HG02981 (cell line): ENCODE measurements at regions not wholly inside any gene's neighbourhood (a gene's known extent, or its start where the extent isn't known, plus 50 kb on each side); places are given as distances from the start of the nearest gene placed in this dataset.
"Not testable (repeated sequence)": the region's sequence is repeated elsewhere in the genome, so short reads cannot be mapped to it uniquely, and the experiment has no call there.

Source experiments
- ATAC-seq: cut with Tn5 transposase; IDR thresholded peaks from one replicate; pipeline ENCODE4 v1.9.1; 2021; ENCODE audit warnings: mild to moderate bottlenecking, moderate library complexity; ENCODE audit not compliant: unreplicated experiment

- ATAC-seq, result no peak
Observed at GRCh38 chr1:87976316-87976715, 647.6 kb downstream of the LMO4 start.

DNA sequence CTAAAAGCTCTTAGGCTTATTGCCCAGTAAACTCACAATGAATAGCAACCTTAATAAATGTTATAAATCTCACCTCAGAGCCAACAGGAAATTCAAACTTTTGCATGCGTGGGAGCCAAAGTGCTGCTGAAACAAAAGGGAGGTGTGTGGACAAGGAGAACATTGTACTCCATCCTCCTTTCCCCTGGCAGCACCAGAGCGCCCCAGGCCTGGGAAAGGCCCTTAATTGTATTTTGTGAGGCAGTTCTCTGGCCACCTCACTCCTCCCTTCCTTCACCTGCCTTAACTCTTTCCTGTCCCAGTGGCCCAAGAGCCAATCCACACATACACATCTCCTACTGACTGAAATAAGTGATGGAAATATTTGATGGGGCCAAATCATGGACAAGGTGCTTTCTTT is 648.5 kb downstream of the LMO4 start:
- no peak for ATAC-seq

DNA sequence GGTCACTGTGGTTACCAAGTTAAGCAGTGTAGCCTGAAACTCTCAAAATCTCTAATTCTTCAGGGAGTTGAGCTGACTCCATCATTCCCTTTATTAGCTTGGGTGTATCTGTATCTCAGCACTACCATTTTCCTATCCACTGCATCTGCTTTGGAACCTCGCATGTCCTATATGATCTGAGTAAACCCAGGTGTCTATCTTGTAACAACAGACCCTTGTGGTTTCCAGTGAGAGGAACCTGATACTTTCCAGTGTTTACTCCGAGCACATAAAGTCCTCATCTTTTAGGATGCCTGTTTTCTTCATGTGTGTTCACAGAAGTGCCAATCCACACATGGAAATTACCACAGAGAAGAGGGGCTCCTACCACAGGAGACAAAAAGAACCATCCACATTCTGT is 650.4 kb downstream of the LMO4 start:
- no peak for ATAC-seq

DNA sequence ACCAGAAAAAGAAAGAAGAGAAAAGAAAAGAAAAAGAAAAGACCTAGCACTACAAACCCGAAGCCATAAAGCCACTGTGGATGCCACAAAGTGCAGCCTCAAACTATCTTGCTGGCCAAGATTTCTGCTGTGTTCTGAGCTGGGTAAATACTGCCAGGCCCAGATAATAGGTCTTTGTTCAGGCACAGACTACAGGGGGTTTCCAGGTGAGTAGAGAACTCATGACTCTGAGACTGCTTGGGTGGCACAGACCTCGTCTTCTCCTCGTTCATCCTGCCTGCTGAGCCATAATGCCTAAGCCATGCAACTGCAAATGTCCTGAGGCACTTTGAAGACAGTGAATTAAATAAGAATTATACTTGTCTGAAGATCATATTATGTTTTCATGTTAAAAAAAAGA is 651.8 kb downstream of the LMO4 start:
- no peak for ATAC-seq

DNA sequence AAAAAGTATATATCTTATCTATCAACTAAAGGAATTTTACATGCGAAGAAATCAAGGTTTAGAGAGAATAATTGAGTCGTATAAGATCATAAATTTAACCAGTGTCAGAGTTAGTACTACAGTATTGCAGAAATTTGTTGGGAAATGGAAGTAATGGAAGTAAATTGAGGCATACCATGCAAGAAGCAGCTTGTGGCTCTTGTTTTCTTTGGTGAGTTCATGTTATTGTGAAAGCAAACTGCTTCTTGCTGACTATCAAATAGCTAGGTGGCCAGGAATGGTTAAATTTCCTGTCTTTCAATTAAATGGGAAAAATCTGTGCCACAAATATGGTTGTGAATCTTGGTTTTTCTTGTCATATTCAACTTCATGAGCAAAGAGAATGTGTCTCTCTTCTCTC is 652.7 kb downstream of the LMO4 start:
- ATAC-seq, result no peak

DNA sequence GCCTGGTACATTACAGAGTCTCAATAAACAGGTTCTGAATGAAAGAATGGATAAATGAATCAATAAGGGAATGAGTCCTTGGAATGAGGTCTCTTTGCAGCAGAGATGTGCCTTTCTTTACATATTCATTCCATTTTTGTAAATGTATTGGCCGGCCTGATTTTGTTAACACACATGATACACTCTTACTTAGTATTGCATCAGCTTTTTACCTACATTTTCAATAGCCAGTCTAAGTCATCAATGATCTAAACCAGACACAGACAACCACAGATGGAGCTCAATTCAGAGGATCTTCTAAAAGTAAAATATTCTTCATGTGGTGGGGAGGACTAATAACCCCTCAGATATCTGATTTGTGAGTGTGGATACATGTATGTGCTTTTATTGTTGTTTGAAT is 653.1 kb downstream of the LMO4 start:
- ATAC-seq, result no peak

DNA sequence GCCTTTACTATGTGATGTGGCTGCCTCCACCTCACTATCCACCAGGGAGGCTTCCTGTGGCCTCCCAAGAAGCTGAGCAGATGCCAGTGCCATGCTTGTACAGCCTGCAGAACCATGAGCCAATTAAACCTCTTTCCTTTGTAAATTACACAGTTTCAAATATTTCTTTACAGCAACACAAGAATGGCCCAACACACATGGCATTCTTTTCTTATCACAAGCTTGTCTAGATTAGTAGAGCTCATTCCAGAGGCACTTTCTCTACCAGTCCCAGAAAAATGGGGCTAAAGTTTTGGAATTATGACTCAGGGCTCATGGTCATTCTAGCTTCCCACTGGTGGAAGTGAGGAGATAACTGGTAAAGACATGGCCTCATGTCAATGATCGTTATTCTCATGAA is 655.2 kb downstream of the LMO4 start:
- ATAC-seq, result no peak

GRCh38 chr1:87985071-87985470 is 656.4 kb downstream of the LMO4 start:
- ATAC-seq, result no peak

DNA sequence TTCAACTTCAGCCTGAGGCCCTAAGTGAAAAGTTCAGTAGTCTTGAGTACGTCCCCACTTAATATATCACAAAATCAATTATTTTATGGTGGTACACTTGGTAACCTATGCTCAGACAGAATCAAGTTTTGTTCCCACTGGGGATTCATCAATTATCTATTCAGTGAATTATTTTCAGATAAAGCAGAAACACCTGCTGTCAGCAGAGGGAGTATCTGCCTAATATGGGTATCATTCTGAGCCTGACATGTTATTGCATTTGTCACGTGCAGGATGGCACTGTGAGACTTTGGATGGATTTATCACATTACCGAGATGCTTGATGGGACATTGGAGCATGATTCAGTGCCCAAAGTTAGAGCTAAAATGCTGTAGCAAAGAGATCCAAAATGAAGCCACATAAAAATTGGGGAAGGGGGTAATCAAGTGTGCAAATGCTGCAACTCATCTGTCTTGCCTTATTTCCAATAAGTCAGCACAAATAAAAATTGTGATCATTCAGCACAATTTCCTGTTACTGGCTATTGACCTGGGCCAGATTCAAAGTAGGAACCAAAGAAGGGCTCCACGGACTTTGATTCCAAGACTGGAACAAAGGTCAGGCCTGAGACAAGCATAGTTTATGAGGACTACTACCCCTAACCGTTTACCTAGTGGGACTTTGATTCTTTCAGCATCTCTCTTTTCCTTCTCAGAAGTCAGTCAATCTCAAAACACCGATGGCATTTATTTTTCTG is 657.6 kb downstream of the LMO4 start:
- no peak for ATAC-seq

DNA sequence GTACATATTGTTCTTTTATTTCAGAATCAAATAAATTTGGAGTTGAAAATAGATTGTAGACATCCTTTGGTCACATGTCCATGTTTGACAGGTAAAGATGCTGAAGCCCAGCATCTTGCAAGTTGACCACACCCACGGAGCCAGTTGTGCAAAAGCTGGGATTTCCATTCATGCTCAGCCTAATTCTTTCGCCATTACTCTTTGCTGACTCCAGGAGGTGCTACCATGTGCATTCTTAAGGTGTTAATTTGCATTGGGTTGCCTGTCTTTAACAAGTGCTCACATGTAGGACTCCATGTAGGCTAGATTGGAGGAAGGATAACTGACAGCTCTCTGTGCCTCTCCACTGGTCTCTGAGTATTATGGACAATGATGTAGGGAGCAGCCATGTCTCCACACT is 660.7 kb downstream of the LMO4 start:
- no peak for ATAC-seq

DNA sequence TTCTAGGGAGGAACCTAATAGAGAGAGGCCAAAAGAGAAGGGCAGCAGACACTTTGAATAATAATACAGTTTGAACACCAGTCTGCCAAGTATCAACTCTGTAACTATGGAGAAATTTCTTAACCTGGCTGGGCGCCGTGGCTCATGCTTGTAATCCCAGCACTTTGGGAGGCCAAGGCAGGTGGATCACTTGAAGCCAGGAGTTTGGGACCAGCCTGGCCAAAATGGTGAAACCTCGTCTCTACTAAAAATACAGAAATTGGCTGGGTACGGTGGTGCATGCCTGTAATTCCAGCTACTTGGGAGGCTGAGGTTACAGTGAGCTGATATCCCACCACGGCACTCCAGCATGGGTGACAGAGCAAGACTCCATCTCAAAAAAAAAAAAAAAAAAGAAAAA is 663.9 kb downstream of the LMO4 start:
- not testable (repeated sequence) for ATAC-seq

GRCh38 chr1:87993051-87993450 is 664.4 kb downstream of the LMO4 start:
- no peak for ATAC-seq

DNA sequence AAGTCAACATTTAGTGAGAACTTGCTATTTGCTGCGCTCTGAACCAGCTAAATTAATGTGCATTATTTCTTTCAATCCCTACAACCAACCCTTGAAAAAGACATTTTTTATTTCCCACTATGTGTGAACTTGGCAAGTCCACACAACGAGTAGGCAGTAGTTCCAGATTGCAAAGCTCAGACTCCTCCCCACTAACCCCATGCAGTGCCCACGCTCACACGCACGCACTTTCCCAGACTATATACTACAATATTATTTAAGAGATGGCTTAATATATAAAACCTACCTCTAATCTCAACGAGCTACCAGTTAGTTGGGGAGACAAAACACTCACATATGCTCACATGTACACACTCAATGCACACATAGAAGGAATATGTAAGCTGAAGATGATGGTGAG is 671.2 kb downstream of the LMO4 start:
- no peak for ATAC-seq

- no peak for ATAC-seq
Observed at GRCh38 chr1:88001460-88001859, 672.8 kb downstream of the LMO4 start.

- no peak for ATAC-seq
Observed at GRCh38 chr1:88003255-88003654, 674.6 kb downstream of the LMO4 start.

DNA sequence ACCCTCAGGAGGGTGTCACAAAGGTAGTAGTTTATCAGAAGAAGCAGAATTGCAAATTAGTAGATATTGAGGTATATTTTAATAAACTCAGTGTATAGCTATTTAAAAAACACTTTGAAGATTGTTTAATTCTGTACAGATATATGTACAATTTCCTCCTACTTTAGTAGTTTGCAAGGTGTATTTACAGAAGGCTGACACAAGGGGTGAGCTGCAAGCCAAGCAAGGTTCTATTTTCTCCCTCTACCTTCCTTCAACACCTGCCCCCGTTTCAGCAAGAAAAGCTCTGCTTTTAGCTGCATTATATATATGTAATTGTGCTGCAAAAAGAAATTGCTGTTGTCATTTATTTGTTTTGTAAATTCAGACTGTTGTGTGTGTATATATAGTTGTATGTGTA is 674.2 kb upstream of the PKN2 start:
- no peak for ATAC-seq

- ATAC-seq, result no peak
Observed at GRCh38 chr1:88013485-88013884, 670.6 kb upstream of the PKN2 start.

GRCh38 chr1:88014131-88014530 is 669.9 kb upstream of the PKN2 start:
- ATAC-seq, result no peak

DNA sequence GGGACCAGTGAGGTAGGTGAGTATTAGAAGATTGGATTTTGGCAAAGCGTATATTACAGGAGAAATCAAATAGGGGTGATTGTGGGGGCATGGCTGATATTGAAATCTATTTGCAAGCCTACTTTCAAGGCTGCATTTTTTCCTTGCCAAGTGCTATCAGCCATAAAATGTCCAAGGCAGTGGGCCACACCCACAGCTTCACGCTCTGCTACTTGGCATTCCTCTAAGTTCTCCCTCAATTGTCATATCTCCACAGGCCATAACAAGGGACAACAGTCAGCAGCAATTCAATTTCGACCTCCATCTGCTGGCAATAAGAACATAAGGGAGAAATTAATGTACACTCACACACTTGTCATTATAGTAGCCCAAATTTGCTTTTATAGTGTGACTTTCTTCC is 667.1 kb upstream of the PKN2 start:
- no peak for ATAC-seq

GRCh38 chr1:88021529-88021928 is 662.5 kb upstream of the PKN2 start:
- ATAC-seq, result no peak

- no peak for ATAC-seq
Observed at GRCh38 chr1:88022516-88022915, 661.6 kb upstream of the PKN2 start.

DNA sequence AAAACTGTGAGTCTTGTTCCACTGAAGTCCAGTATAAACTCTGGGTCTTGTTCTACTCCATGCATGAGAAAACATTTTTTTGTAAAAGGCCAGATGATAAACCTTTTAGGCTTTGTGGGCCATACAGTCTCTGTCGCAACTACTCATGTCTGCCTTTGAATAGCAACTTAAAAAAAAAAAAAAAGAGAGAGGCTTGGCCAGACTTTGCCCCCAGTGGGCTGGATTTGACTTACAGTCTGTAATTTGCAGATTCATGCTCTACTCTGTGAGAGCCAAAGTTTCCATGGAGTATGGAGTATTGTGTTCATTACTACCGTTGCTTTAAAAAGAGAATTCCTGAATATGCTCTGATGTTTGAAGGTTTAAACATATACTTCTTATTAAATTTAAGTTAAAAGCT is 654.9 kb upstream of the PKN2 start:
- ATAC-seq, result no peak

- no peak for ATAC-seq
Observed at GRCh38 chr1:88029899-88030298, 654.2 kb upstream of the PKN2 start.
